GM18909 (cell line): ENCODE measurements at regions not wholly inside any gene's neighbourhood (a gene's known extent, or its start where the extent isn't known, plus 50 kb on each side); places are given as distances from the start of the nearest gene placed in this dataset.
A peak's percentile ranks its signal among the peaks of the same experiment; 100 is the strongest.

ENCODE experiments used
- ATAC-seq: cut with Tn5 transposase; IDR thresholded peaks from one replicate; pipeline ENCODE4 v1.9.1; 2021; ENCODE audit warnings: mild to moderate bottlenecking; ENCODE audit not compliant: unreplicated experiment, poor library complexity

DNA sequence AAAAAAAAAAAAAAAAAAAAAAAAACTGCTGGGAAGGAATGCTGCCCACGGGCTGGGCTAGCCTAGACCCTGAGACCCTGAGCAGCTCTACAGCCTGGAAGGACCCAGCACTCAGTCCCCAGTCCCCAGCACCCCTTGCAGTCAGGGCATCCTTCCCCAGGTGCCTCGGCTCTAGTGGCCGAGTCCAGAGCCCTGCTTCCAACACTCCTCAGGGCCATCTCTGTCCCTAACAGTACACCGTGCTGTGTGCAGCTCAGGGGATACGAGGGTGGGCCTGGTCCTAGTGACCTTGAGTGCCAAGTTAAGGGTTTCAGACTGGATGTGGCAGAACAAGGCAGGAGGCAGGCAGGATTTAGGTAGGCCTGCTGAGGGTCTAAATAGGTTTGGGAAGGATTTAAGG lies 50.2 kb upstream of the LRP8 start:
- no peak for ATAC-seq

- ATAC-seq: no peak
Measured at GRCh38 chr1:53378932-53379661, 51.2 kb upstream of the LRP8 start.

GRCh38 chr1:53379662-53380002 lies 51.8 kb upstream of the LRP8 start:
- no peak for ATAC-seq

DNA sequence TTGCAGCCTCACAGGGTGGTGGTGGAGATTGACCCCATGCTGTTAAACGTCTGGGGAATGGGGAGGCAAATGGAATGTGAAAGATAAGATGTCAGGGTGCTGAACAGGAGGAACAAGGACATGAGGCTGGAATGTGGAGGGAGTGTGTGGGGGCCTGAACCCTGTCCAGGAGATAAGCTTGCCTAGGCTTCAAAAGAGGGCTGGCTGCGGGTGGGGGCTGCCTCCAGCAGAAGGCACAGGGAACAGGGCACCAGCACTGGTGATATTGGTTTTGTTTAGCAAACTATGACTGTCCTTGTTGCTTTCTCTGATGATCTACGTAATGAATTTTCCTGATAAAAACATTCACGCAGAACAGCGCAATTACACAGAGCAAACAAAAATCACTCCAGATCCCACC lies 52.4 kb upstream of the LRP8 start:
- ATAC-seq: no peak

DNA sequence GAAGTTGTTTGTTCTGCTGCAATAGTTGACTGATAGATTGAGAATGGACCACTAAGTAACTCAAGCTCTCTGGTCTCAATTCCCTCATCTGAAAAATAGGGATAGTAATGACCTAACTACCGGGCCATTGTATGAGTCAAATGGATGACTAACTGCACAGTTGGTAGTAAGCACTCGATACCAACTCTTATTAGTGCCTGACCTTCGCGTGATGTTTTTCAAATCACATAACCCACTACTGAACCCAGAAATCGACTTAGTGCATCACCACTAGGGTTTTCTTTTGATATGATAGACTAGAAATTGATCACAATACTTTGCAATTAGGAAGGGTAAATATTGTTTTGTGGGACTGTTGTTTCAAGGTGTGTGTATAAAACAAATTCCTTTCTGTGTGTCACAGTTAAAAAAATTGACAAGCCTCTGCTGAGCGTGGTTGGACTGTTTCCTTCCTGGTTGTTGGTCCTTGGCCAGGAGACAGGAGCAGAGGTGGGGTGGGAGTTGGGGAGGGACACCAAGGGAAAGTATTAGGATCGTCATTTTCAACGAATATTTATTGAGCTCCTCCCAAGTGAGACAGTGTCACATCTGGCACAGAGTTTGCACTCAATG lies 54.0 kb upstream of the LRP8 start:
- ATAC-seq: no peak

- ATAC-seq: no peak
Measured at GRCh38 chr1:53383136-53383870, 55.4 kb upstream of the LRP8 start.

DNA sequence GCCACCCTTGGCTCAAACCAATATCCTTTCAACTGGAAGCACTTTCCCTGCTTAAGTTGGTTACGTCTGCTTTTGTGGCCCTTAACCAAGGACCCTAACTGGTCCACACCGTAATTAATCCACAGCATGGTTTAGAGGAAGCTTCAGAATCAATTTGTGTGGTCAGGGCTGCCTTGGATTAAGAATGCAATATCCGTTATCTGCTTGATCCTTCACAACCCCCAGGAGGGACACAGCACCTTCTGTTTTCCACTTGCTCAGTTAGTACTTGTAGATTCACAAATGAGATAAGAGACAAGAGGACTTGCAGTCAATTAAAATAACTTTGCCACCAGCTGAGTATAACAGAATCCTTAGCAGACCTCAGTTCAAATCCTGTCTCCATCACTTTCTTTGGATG lies 56.9 kb upstream of the LRP8 start:
- no peak for ATAC-seq

- ATAC-seq: no peak
Measured at GRCh38 chr1:53385276-53386225, 57.7 kb upstream of the LRP8 start.

- ATAC-seq: no peak
Measured at GRCh38 chr1:53388963-53389362, 61.1 kb upstream of the LRP8 start.

- no peak for ATAC-seq
Measured at GRCh38 chr1:53390261-53390660, 62.4 kb upstream of the LRP8 start.

- ATAC-seq: no peak
Measured at GRCh38 chr1:53390736-53391135, 62.9 kb upstream of the LRP8 start.

DNA sequence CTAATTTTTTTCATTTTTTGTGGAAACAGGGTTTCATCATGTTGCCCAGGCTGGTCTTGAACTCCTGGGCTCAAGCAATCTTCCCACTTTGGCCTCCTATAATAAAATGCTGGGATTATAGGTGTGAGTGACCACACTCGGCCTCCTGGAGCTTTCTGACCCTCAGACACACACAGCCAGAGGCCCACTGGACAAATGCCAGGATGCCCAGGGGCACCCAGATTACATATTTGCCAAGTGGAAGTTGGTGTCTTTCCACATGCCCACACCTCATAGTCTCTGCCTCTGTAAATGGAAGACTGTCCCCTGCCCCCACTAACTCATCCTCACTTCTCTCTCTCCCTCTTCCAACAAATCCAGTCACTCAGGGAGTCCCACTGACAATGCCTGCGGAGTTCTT lies 63.4 kb upstream of the LRP8 start:
- no peak for ATAC-seq

- ATAC-seq: no peak
Measured at GRCh38 chr1:53391982-53392381, 64.1 kb upstream of the LRP8 start.

- ATAC-seq: no peak
Measured at GRCh38 chr1:53392460-53392859, 64.6 kb upstream of the LRP8 start.

GRCh38 chr1:53393325-53393792 lies 65.5 kb upstream of the LRP8 start:
- ATAC-seq: peak; percentile 45

- ATAC-seq: no peak
Measured at GRCh38 chr1:53394306-53394705, 64.9 kb upstream of the DMRTB1 start.

- ATAC-seq: no peak
Measured at GRCh38 chr1:53395671-53396215, 63.5 kb upstream of the DMRTB1 start.

- no peak for ATAC-seq
Measured at GRCh38 chr1:53396573-53397268, 62.5 kb upstream of the DMRTB1 start.

- no peak for ATAC-seq
Measured at GRCh38 chr1:53398091-53398490, 61.1 kb upstream of the DMRTB1 start.
